Bronchial epithelial cell (primary cell): ENCODE measurements at regions not wholly inside any gene's neighbourhood (a gene's known extent, or its start where the extent isn't known, plus 50 kb on each side); places are given as distances from the start of the nearest gene placed in this dataset.
A peak's percentile ranks its signal among the peaks of the same experiment; 100 is the strongest.

ENCODE experiments used
- DNase-seq: peaks from one replicate; pipeline ENCODE4 v3.0.0-alpha.2; 2010; ENCODE audit warnings: low read depth
- FAIRE-seq: peaks from 2 replicates; lab custom pipeline; 2011; peaks lifted over from hg19 to GRCh38; lab: Jason Lieb, UNC
- H3K27me3 ChIP-seq: 2 replicates; pipeline ENCODE4 v1.5.1; 2011; ENCODE audit warnings: low read length; ENCODE audit not compliant: control insufficient read depth, insufficient read depth
- H3K36me3 ChIP-seq: 2 replicates; pipeline ENCODE4 v1.5.1; 2011; ENCODE audit warnings: low read length; ENCODE audit not compliant: control insufficient read depth, insufficient read depth
- H3K4me3 ChIP-seq: 2 replicates; pipeline ENCODE4 v1.5.1; 2011; ENCODE audit warnings: mild to moderate bottlenecking, low read depth, low read length, control low read depth
- CTCF ChIP-seq: IDR thresholded peaks from 2 replicates; pipeline ENCODE4 v1.5.1; 2011; ENCODE audit warnings: mild to moderate bottlenecking, moderate library complexity, low read length, control low read depth, inconsistent platforms; ENCODE audit not compliant: insufficient read depth, severe bottlenecking

DNA sequence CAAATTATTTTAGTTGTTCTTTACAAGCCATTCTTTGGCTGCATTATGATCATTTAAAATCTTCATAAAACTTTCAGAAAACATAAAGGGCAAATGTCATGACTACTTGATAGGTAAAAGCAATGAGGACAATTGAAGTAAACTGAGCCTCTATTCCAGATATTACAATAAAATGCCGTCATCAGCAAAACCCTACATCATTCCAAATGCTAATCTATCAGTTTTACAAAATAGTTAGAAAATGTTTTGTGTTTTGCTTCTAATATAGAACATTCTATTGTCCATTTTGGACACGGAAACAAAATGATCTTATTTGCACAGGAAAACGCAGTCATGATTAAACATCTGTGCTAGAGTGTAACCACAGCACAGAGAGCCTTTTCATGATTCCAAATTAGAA, 1330.6 kb upstream of the ADGRL3 start:
- TF ChIP-seq CTCF = no peak
- DNase-seq (no peak), FAIRE-seq (no peak)
- Histone ChIP-seq H3K36me3 (no peaks in the 10 kb centered on the region), H3K27me3 (no peaks in the 10 kb centered on the region), H3K4me3 (no peak overlapping the region)

- H3K27me3 ChIP-seq = no peaks in the 10 kb centered on the region
- no peak for FAIRE-seq
- TF ChIP-seq CTCF = no peak
- H3K4me3 ChIP-seq = no peak overlapping the region
- H3K36me3 ChIP-seq = no peaks in the 10 kb centered on the region
- no peak for DNase-seq
Observed at GRCh38 chr4:59881632-59882031, 1318.5 kb upstream of the ADGRL3 start.

GRCh38 chr4:59904331-59904730, 1295.8 kb upstream of the ADGRL3 start:
- Histone ChIP-seq H3K36me3 (no peaks in the 10 kb centered on the region), H3K4me3 (no peak overlapping the region), H3K27me3 (no peaks in the 10 kb centered on the region)
- TF ChIP-seq CTCF = no peak
- DNase-seq (peak; percentile 15), FAIRE-seq (no peak)

GRCh38 chr4:59920416-59920815, 1279.7 kb upstream of the ADGRL3 start:
- H3K27me3 ChIP-seq = no peaks in the 10 kb centered on the region
- no peak overlapping the region for H3K4me3 ChIP-seq
- DNase-seq (no peak), FAIRE-seq (no peak)
- H3K36me3 ChIP-seq = no peaks in the 10 kb centered on the region
- TF ChIP-seq CTCF = no peak

- no peak for DNase-seq
- no peak for TF ChIP-seq CTCF
- Histone ChIP-seq H3K27me3 (no peaks in the 10 kb centered on the region), H3K36me3 (no peaks in the 10 kb centered on the region), H3K4me3 (no peak overlapping the region)
- no peak for FAIRE-seq
Observed at GRCh38 chr4:59925290-59925689, 1274.8 kb upstream of the ADGRL3 start.

GRCh38 chr4:59936566-59936965, 1263.6 kb upstream of the ADGRL3 start:
- Histone ChIP-seq H3K27me3 (no peaks in the 10 kb centered on the region), H3K4me3 (no peak overlapping the region), H3K36me3 (no peaks in the 10 kb centered on the region)
- DNase-seq (no peak), FAIRE-seq (no peak)
- no peak for TF ChIP-seq CTCF
